T-helper 17 cell (primary cell): ENCODE measurements at regions not wholly inside any gene's neighbourhood (a gene's known extent, or its start where the extent isn't known, plus 50 kb on each side); places are given as distances from the start of the nearest gene placed in this dataset.

Experiments
- ATAC-seq: fragments of 150-1000 bp; cut with Tn5 transposase; 2 replicates; pipeline ENCODE4 v1.10.0; 2021; ENCODE audit warnings: mild to moderate bottlenecking, moderate library complexity
- DNase-seq, 3 donors: peaks; one replicate each; pipeline versions ENCODE4 v3.0.0 to v3.0.0-alpha.2; 2020 to 2021
- H3K9me3 ChIP-seq: one replicate; pipeline ENCODE4 v1.7.0; 2013; ENCODE audit warnings: low read length, mild to moderate bottlenecking; ENCODE audit not compliant: control insufficient read depth, poor library complexity, severe bottlenecking
- H3K27ac Mint-ChIP-seq: one replicate; pipeline ENCODE4 v1.8.0; 2022; ENCODE audit warnings: mild to moderate bottlenecking, moderate library complexity, mixed read lengths
- H3K27me3 Mint-ChIP-seq: one replicate; pipeline ENCODE4 v1.8.0; 2022; ENCODE audit warnings: mixed read lengths
- H3K36me3 Mint-ChIP-seq: one replicate; pipeline ENCODE4 v1.8.0; 2022; ENCODE audit warnings: low read depth, mixed read lengths
- H3K4me1 Mint-ChIP-seq: one replicate; pipeline ENCODE4 v1.8.0; 2022; ENCODE audit warnings: mild to moderate bottlenecking, mixed read lengths
- H3K4me3 Mint-ChIP-seq: one replicate; pipeline ENCODE4 v1.8.0; 2022; ENCODE audit warnings: mild to moderate bottlenecking, moderate library complexity, mixed read lengths

- Mint-ChIP-seq H3K27me3 (peaks cover 49% of the 10 kb centered on the region), H3K4me1 (peaks cover 3% of the 10 kb centered on the region), H3K36me3 (no peaks in the 10 kb centered on the region), H3K27ac (no peak overlapping the region), H3K4me3 (no peak overlapping the region)
- DNase-seq (no peak), ATAC-seq (no peak)
- H3K9me3 ChIP-seq = no peaks in the 10 kb centered on the region
These were observed 516.1 kb downstream of the OMA1 start for GRCh38 chr1:58030456-58030855.

GRCh38 chr1:58017641-58018040, 528.9 kb downstream of the OMA1 start:
- H3K9me3 ChIP-seq = no peaks in the 10 kb centered on the region
- no peak for ATAC-seq
- H3K36me3 Mint-ChIP-seq = peaks cover 2% of the 10 kb centered on the region
- no peak overlapping the region for H3K4me3 Mint-ChIP-seq
- peaks cover 6% of the 10 kb centered on the region for H3K27me3 Mint-ChIP-seq
- no peak for DNase-seq
- no peaks in the 10 kb centered on the region for H3K4me1 Mint-ChIP-seq
- no peak overlapping the region for H3K27ac Mint-ChIP-seq

- no peak for ATAC-seq
- H3K4me1 Mint-ChIP-seq = no peaks in the 10 kb centered on the region
- no peak overlapping the region for H3K27ac Mint-ChIP-seq
- H3K9me3 ChIP-seq = peaks cover 2% of the 10 kb centered on the region
- peaks cover 2% of the 10 kb centered on the region for H3K36me3 Mint-ChIP-seq
- H3K27me3 Mint-ChIP-seq = peaks cover under 1% of the 10 kb centered on the region
- DNase-seq = no peak
- no peak overlapping the region for H3K4me3 Mint-ChIP-seq
These were observed 533.3 kb downstream of the OMA1 start for GRCh38 chr1:58013237-58013636.

- DNase-seq (no peak), ATAC-seq (no peak)
- Mint-ChIP-seq H3K36me3 (peaks cover 2% of the 10 kb centered on the region), H3K4me3 (no peak overlapping the region), H3K4me1 (no peaks in the 10 kb centered on the region), H3K27ac (no peak overlapping the region), H3K27me3 (no peaks in the 10 kb centered on the region)
- H3K9me3 ChIP-seq = peaks cover 2% of the 10 kb centered on the region
These were observed 534.5 kb downstream of the OMA1 start for GRCh38 chr1:58011978-58012377.

GRCh38 chr1:58006421-58007046, 540.0 kb downstream of the OMA1 start:
- no peak overlapping the region for H3K4me3 Mint-ChIP-seq
- DNase-seq (no peak), ATAC-seq (no peak)
- no peaks in the 10 kb centered on the region for H3K4me1 Mint-ChIP-seq
- H3K9me3 ChIP-seq = peaks cover 2% of the 10 kb centered on the region
- peaks cover 25% of the 10 kb centered on the region for H3K27me3 Mint-ChIP-seq
- H3K27ac Mint-ChIP-seq = no peak overlapping the region
- H3K36me3 Mint-ChIP-seq = no peaks in the 10 kb centered on the region

- Mint-ChIP-seq H3K4me3 (no peak overlapping the region), H3K4me1 (no peaks in the 10 kb centered on the region), H3K27ac (no peak overlapping the region), H3K27me3 (peaks cover 31% of the 10 kb centered on the region), H3K36me3 (peaks cover 4% of the 10 kb centered on the region)
- ATAC-seq (no peak), DNase-seq (no peak)
- no peaks in the 10 kb centered on the region for H3K9me3 ChIP-seq
These were observed 541.3 kb downstream of the OMA1 start for GRCh38 chr1:58005212-58005611.

- no peak for ATAC-seq
- H3K9me3 ChIP-seq = no peaks in the 10 kb centered on the region
- Mint-ChIP-seq H3K4me1 (no peaks in the 10 kb centered on the region), H3K27me3 (peaks cover 38% of the 10 kb centered on the region), H3K36me3 (peaks cover 4% of the 10 kb centered on the region), H3K27ac (no peak overlapping the region), H3K4me3 (no peak overlapping the region)
- no peak for DNase-seq
These were observed 542.5 kb downstream of the OMA1 start for GRCh38 chr1:58003988-58004387.

- Mint-ChIP-seq H3K36me3 (peaks cover 4% of the 10 kb centered on the region), H3K27ac (no peak overlapping the region), H3K27me3 (peaks cover 46% of the 10 kb centered on the region), H3K4me3 (no peak overlapping the region), H3K4me1 (no peaks in the 10 kb centered on the region)
- no peak for ATAC-seq
- no peaks in the 10 kb centered on the region for H3K9me3 ChIP-seq
- no peak for DNase-seq
These were observed 543.5 kb downstream of the OMA1 start for GRCh38 chr1:58003059-58003458.

GRCh38 chr1:58000821-58001220, 545.7 kb downstream of the OMA1 start:
- ATAC-seq = no peak
- Mint-ChIP-seq H3K36me3 (peaks cover 4% of the 10 kb centered on the region), H3K4me3 (no peak overlapping the region), H3K27ac (no peak overlapping the region), H3K27me3 (peaks cover 46% of the 10 kb centered on the region), H3K4me1 (no peaks in the 10 kb centered on the region)
- no peak for DNase-seq
- no peaks in the 10 kb centered on the region for H3K9me3 ChIP-seq

GRCh38 chr1:58000116-58000515, 546.4 kb downstream of the OMA1 start:
- H3K36me3 Mint-ChIP-seq = peaks cover 4% of the 10 kb centered on the region
- no peaks in the 10 kb centered on the region for H3K4me1 Mint-ChIP-seq
- no peaks in the 10 kb centered on the region for H3K9me3 ChIP-seq
- DNase-seq = no peak
- H3K4me3 Mint-ChIP-seq = no peak overlapping the region
- no peak for ATAC-seq
- H3K27me3 Mint-ChIP-seq = peaks cover 46% of the 10 kb centered on the region
- H3K27ac Mint-ChIP-seq = no peak overlapping the region

GRCh38 chr1:57996400-57996799, 550.1 kb downstream of the OMA1 start:
- no peak overlapping the region for H3K27ac Mint-ChIP-seq
- no peak for ATAC-seq
- H3K9me3 ChIP-seq = no peaks in the 10 kb centered on the region
- H3K4me1 Mint-ChIP-seq = no peaks in the 10 kb centered on the region
- H3K36me3 Mint-ChIP-seq = peaks cover 4% of the 10 kb centered on the region
- no peak overlapping the region for H3K4me3 Mint-ChIP-seq
- no peak for DNase-seq
- peaks cover 25% of the 10 kb centered on the region for H3K27me3 Mint-ChIP-seq

- no peaks in the 10 kb centered on the region for H3K9me3 ChIP-seq
- Mint-ChIP-seq H3K4me3 (no peak overlapping the region), H3K36me3 (no peaks in the 10 kb centered on the region), H3K4me1 (no peaks in the 10 kb centered on the region), H3K27me3 (peaks cover 12% of the 10 kb centered on the region), H3K27ac (no peak overlapping the region)
- no peak for ATAC-seq
- DNase-seq = no peak
These were observed 555.2 kb downstream of the OMA1 start for GRCh38 chr1:57991289-57991688.

- H3K27me3 Mint-ChIP-seq = peaks cover 12% of the 10 kb centered on the region
- no peak for ATAC-seq
- H3K4me3 Mint-ChIP-seq = no peak overlapping the region
- no peak for DNase-seq
- no peak overlapping the region for H3K27ac Mint-ChIP-seq
- H3K4me1 Mint-ChIP-seq = peaks cover 3% of the 10 kb centered on the region
- no peaks in the 10 kb centered on the region for H3K36me3 Mint-ChIP-seq
- H3K9me3 ChIP-seq = no peaks in the 10 kb centered on the region
These were observed 556.6 kb downstream of the OMA1 start for GRCh38 chr1:57989877-57990276.

GRCh38 chr1:57987523-57987922, 559.0 kb downstream of the OMA1 start:
- Mint-ChIP-seq H3K4me3 (no peak overlapping the region), H3K27ac (no peak overlapping the region)

More at GRCh38 chr1:57987523-57987922, 559.0 kb downstream of the OMA1 start:
- no peak for DNase-seq
- no peaks in the 10 kb centered on the region for H3K9me3 ChIP-seq
- ATAC-seq = no peak
- Mint-ChIP-seq H3K4me1 (peaks cover 3% of the 10 kb centered on the region), H3K27me3 (peaks cover 7% of the 10 kb centered on the region), H3K36me3 (no peaks in the 10 kb centered on the region)
